GM23248 (cell line): ENCODE measurements at regions not wholly inside any gene's neighbourhood (a gene's known extent, or its start where the extent isn't known, plus 50 kb on each side); places are given as distances from the start of the nearest gene placed in this dataset.

Experiments used
- EZH2 ChIP-seq: fragments of 200-600 bp; sonication (generic); IDR thresholded peaks from 2 replicates; pipeline ENCODE4 v1.6.1; 2018; ENCODE audit warnings: antibody characterized with exemption, mild to moderate bottlenecking; ENCODE audit not compliant: insufficient read depth, poor library complexity, severe bottlenecking
- EZH2phosphoT487 ChIP-seq: fragments of 200-600 bp; sonication (generic); IDR thresholded peaks from 2 replicates; pipeline ENCODE4 v1.6.1; 2018; ENCODE audit warnings: antibody characterized with exemption, moderate library complexity, mild to moderate bottlenecking, low read depth; ENCODE audit not compliant: insufficient read depth

DNA sequence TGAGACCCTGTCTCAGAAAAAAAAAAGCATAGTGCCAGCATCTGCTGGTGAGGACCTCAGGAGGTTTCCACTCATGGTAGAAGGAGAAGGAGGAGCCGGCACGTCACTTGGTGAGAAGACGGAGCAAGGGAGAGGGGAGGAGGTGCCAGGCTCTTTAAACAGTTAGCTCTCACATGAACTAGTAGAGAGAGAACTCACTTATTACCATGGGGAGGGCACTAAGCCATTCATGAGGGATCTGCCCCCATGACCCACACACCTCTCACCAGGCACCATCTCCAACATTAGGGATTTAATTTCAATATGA is 62.9 kb upstream of the VKORC1L1 start:
- TF ChIP-seq EZH2phosphoT487 = no peak
- TF ChIP-seq EZH2 = no peak
